HAP-1 (cell line): ENCODE measurements at regions not wholly inside any gene's neighbourhood (a gene's known extent, or its start where the extent isn't known, plus 50 kb on each side); places are given as distances from the start of the nearest gene placed in this dataset.
"Not testable (repeated sequence)": the region's sequence is repeated elsewhere in the genome, so short reads cannot be mapped to it uniquely, and the experiment has no call there.

Experiments
- DNase-seq, 2 experiments: peaks; one replicate each; pipeline ENCODE4 v3.0.0-alpha.2; 2016 to 2020; ENCODE audit warnings: low spot score in 2 of 2
- H3K27me3 ChIP-seq: fragments of 250-450 bp; sonication (Bioruptor Pico); 2 replicates; pipeline ENCODE4 v1.5.1; 2020; ENCODE audit warnings: low read depth, mild to moderate bottlenecking, moderate library complexity
- H3K36me3 ChIP-seq: fragments of 250-450 bp; sonication (Bioruptor Pico); replicated peaks from 2 replicates; pipeline ENCODE4 v1.5.1; 2020; ENCODE audit warnings: mild to moderate bottlenecking
- H3K4me1 ChIP-seq: fragments of 250-450 bp; sonication (Bioruptor Pico); 2 replicates; pipeline ENCODE4 v1.5.1; 2020; ENCODE audit warnings: mild to moderate bottlenecking
- H3K4me3 ChIP-seq: fragments of 250-450 bp; sonication (Bioruptor Pico); 2 replicates; pipeline ENCODE4 v1.5.1; 2020; ENCODE audit warnings: mild to moderate bottlenecking, moderate library complexity
- H3K9me3 ChIP-seq: fragments of 250-450 bp; sonication (Bioruptor Pico); 2 replicates; pipeline ENCODE4 v1.5.1; 2020; ENCODE audit warnings: mild to moderate bottlenecking, moderate library complexity
- in situ Hi-C: fragments of 300-500 bp; cut with MboI; formaldehyde crosslinking; loops from 3 replicates; pipeline ENCODE4 v1.14.3; 2020; ENCODE audit warnings: low sequenced_read_pairs, inconsistent platforms, mixed read lengths

GRCh38 chr10:7046615-7047014 is 364.2 kb downstream of the SFMBT2 start:
- in situ Hi-C loops, result no loop called here
- no peaks in the 10 kb centered on the region for H3K4me1 ChIP-seq
- H3K9me3 ChIP-seq, result no peaks in the 10 kb centered on the region
- H3K4me3 ChIP-seq, result no peak overlapping the region
- no peaks in the 10 kb centered on the region for H3K27me3 ChIP-seq
- DNase-seq, result no peak
- H3K36me3 ChIP-seq, result no peaks in the 10 kb centered on the region

GRCh38 chr10:7045891-7046599 is 364.8 kb downstream of the SFMBT2 start:
- H3K27me3 ChIP-seq, result 0 out of 2 replicates have a peak, but pooled peaks cover 2% of the 10 kb centered on the region
- no peak overlapping the region for H3K4me3 ChIP-seq
- H3K9me3 ChIP-seq, result no peaks in the 10 kb centered on the region
- no peak for DNase-seq
- H3K4me1 ChIP-seq, result no peaks in the 10 kb centered on the region
- in situ Hi-C loops, result no loop called here
- no peaks in the 10 kb centered on the region for H3K36me3 ChIP-seq

- Histone ChIP-seq H3K9me3 (no peaks in the 10 kb centered on the region), H3K27me3 (peaks cover 4% of the 10 kb centered on the region; the same call in 1 of the 2 replicates), H3K36me3 (no peaks in the 10 kb centered on the region), H3K4me3 (no peak overlapping the region), H3K4me1 (no peaks in the 10 kb centered on the region)
- in situ Hi-C loops, result no loop called here
- DNase-seq, result no peak
Observed at GRCh38 chr10:7043055-7043653, 367.7 kb downstream of the SFMBT2 start.

- no peak for DNase-seq
- no peaks in the 10 kb centered on the region for H3K36me3 ChIP-seq
- in situ Hi-C loops, result no loop called here
- peaks cover 4% of the 10 kb centered on the region; the same call in 1 of the 2 replicates for H3K27me3 ChIP-seq
- H3K4me3 ChIP-seq, result no peak overlapping the region
- H3K4me1 ChIP-seq, result no peaks in the 10 kb centered on the region
- H3K9me3 ChIP-seq, result no peaks in the 10 kb centered on the region
Observed at GRCh38 chr10:7042419-7043054, 368.3 kb downstream of the SFMBT2 start.

- in situ Hi-C loops, result no loop called here
- H3K36me3 ChIP-seq, result no peaks in the 10 kb centered on the region
- peaks cover 4% of the 10 kb centered on the region; the same call in 1 of the 2 replicates for H3K27me3 ChIP-seq
- DNase-seq, result no peak
- no peak overlapping the region for H3K4me3 ChIP-seq
- no peaks in the 10 kb centered on the region for H3K4me1 ChIP-seq
- H3K9me3 ChIP-seq, result no peaks in the 10 kb centered on the region
Observed at GRCh38 chr10:7042000-7042399, 368.8 kb downstream of the SFMBT2 start.

- Histone ChIP-seq H3K36me3 (no peaks in the 10 kb centered on the region), H3K27me3 (peaks cover 4% of the 10 kb centered on the region; the same call in 1 of the 2 replicates), H3K4me1 (no peaks in the 10 kb centered on the region), H3K4me3 (no peak overlapping the region), H3K9me3 (no peaks in the 10 kb centered on the region)
- DNase-seq, result no peak
- in situ Hi-C loops, result no loop called here
Observed at GRCh38 chr10:7040681-7041080, 370.2 kb downstream of the SFMBT2 start.

GRCh38 chr10:7039859-7040258 is 371.0 kb downstream of the SFMBT2 start:
- DNase-seq, result no peak
- peaks cover 4% of the 10 kb centered on the region; the same call in 1 of the 2 replicates for H3K27me3 ChIP-seq
- H3K4me1 ChIP-seq, result no peaks in the 10 kb centered on the region
- H3K4me3 ChIP-seq, result no peak overlapping the region
- in situ Hi-C loops, result no loop called here
- H3K9me3 ChIP-seq, result no peaks in the 10 kb centered on the region
- H3K36me3 ChIP-seq, result no peaks in the 10 kb centered on the region

- H3K4me1 ChIP-seq, result no peaks in the 10 kb centered on the region
- H3K27me3 ChIP-seq, result peaks cover 4% of the 10 kb centered on the region; the same call in 1 of the 2 replicates
- H3K4me3 ChIP-seq, result no peak overlapping the region
- no peak for DNase-seq
- H3K9me3 ChIP-seq, result no peaks in the 10 kb centered on the region
- in situ Hi-C loops, result no loop called here
- H3K36me3 ChIP-seq, result no peaks in the 10 kb centered on the region
Observed at GRCh38 chr10:7038416-7038815, 372.4 kb downstream of the SFMBT2 start.

GRCh38 chr10:7037434-7037833 is 373.4 kb downstream of the SFMBT2 start:
- H3K27me3 ChIP-seq, in situ Hi-C loops, H3K36me3 ChIP-seq, H3K9me3 ChIP-seq, H3K4me1 ChIP-seq, DNase-seq, H3K4me3 ChIP-seq: not testable (repeated sequence)

- no peaks in the 10 kb centered on the region; the same call in 1 of the 2 replicates for H3K36me3 ChIP-seq
- H3K4me1 ChIP-seq, result no peaks in the 10 kb centered on the region
- in situ Hi-C loops, result no loop called here
- no peak for DNase-seq
- no peak overlapping the region for H3K4me3 ChIP-seq
- peaks cover 4% of the 10 kb centered on the region; the same call in 1 of the 2 replicates for H3K27me3 ChIP-seq
- no peaks in the 10 kb centered on the region for H3K9me3 ChIP-seq
Observed at GRCh38 chr10:7036951-7037350, 373.9 kb downstream of the SFMBT2 start.

- H3K36me3 ChIP-seq, result no peaks in the 10 kb centered on the region; the same call in 1 of the 2 replicates
- no peaks in the 10 kb centered on the region for H3K4me1 ChIP-seq
- no peak for DNase-seq
- in situ Hi-C loops, result no loop called here
- no peaks in the 10 kb centered on the region; the same call in 1 of the 2 replicates for H3K27me3 ChIP-seq
- no peaks in the 10 kb centered on the region for H3K9me3 ChIP-seq
- H3K4me3 ChIP-seq, result no peak overlapping the region
Observed at GRCh38 chr10:7035126-7035761, 375.6 kb downstream of the SFMBT2 start.

GRCh38 chr10:7033031-7033430 is 377.8 kb downstream of the SFMBT2 start:
- in situ Hi-C loops, result no loop called here
- no peaks in the 10 kb centered on the region for H3K4me1 ChIP-seq
- H3K36me3 ChIP-seq, result no peaks in the 10 kb centered on the region; the same call in 1 of the 2 replicates
- no peak for DNase-seq
- no peaks in the 10 kb centered on the region for H3K9me3 ChIP-seq
- no peak overlapping the region for H3K4me3 ChIP-seq
- no peaks in the 10 kb centered on the region for H3K27me3 ChIP-seq

GRCh38 chr10:7030134-7030855 is 380.5 kb downstream of the SFMBT2 start:
- Histone ChIP-seq H3K9me3 (no peaks in the 10 kb centered on the region), H3K36me3 (no peaks in the 10 kb centered on the region; the same call in 1 of the 2 replicates), H3K4me1 (no peaks in the 10 kb centered on the region), H3K4me3 (no peak overlapping the region), H3K27me3 (no peaks in the 10 kb centered on the region)
- in situ Hi-C loops, result no loop called here
- DNase-seq, result no peak
